NCI-H146 treated with DMSO at 0.1 percent for 48 hours (cell line): ENCODE measurements at regions not wholly inside any gene's neighbourhood (a gene's known extent, or its start where the extent isn't known, plus 50 kb on each side); places are given as distances from the start of the nearest gene placed in this dataset.
"Not testable (repeated sequence)": the region's sequence is repeated elsewhere in the genome, so short reads cannot be mapped to it uniquely, and the experiment has no call there.

Source experiments
- DNase-seq: peaks from one replicate; lab custom pipeline; 2025; ENCODE audit not compliant: unreplicated experiment; lab: John Stamatoyannopoulos, UW

DNA sequence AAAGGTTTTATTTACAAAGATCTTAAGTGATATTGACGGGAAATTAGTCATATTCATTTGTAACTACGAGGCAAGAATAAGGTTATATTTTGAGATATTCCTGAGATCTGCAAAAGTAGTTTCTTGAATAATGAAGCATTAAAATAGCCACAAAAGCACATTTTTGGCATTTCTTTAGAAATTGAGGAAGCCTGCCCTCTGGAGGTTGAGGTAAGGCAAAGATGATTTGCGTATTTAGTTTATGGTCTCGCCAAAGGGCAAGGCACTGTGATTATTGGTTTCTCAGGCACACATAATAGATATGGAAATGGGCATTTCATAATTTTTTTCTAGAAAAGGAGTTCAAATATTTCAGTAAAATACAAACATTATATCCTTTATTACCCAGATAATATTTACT, 143.7 kb upstream of the RPRM start:
- DNase-seq, result no peak

DNA sequence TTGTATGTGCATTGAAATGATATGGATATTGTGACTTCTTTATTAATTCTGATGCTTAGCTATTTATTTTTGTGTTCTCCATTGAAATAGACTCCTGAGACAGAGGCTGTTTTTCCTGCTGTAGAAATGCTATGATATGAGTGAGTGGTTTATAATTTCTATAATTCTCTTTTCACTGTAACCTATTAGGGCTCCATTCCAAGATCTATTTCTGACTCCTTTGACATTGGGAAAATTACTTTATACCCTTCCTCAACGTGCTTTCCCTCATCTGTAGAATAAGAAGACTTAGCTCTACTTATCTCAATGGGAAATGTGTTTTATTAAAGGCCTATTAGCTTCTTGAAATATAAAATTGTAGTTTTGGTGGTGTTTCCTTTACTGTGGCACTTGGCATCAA, 144.5 kb upstream of the RPRM start:
- DNase-seq, result no peak

DNA sequence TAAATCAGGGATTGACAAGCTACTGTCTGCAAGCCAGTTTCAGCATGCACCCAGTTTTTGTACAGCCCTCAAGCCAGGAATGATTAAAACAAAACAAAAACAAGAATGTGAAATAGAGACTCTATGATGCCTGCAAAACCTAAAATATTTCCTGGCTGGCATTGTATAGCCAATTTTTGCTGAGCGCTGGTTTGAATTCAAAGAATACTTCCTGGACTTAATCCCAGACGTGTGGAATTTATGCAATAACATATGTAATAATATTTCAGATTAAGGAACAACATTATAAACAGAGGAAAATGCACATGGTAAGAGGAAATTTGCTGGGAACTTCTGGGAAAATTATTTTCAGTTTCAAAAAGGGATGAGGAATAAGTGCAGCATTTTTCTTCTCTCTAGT, 148.1 kb upstream of the RPRM start:
- no peak for DNase-seq

DNA sequence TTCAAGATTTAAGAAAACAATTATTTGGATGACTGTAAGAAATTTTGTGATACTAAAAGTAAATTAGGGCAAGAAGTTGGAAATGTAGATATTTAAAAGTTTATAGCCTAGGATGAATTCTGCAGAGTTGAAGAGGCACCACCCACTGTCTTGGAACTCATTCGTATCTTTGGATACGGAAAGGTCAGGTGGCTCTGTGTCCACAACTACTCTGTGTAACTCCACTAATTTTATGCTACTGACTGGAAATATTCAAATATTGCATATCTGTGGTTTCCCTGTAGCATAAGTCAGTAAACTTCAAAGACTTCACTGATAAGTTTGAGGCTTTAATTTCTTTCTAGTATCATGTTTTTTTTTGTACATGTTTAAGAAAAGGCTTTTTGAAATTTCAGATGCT, 156.9 kb upstream of the RPRM start:
- DNase-seq, result no peak

DNA sequence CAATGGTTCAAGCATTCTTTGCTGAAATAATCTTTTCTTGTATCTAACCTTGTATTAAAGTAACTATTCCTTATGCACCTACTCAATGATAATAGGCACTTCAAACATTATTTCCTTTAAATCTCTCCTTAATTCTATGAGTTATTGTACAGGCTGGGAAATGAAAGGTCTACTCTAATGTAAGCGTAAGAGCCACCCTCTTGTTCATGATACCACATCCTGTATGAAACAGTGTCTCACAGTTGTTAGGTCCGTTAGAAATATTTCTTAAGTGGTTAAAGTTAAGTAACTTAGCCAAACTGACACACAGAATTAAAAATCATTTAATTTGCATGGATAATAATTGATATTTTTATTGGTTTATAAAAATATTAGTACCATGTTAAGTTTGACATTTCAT, 162.5 kb upstream of the RPRM start:
- DNase-seq, result no peak

DNA sequence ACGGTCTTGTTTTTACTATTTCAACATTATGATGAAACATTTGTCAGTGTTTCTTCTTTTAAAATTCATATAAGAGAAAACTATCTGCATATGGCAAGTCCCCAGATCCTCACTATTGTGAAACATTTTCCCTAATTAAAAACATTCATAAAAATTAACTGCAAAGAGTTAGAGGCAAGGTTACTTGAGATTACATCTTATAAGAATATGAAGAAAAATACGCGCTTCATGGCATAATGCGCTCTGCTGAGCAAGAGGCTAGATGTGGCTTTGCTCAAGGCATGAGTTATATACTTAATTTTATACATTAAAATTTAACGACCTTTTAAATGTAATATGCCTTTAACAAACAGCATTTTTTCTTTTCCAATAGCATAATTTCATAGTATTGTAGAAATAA, 166.4 kb upstream of the RPRM start:
- DNase-seq, result no peak

DNA sequence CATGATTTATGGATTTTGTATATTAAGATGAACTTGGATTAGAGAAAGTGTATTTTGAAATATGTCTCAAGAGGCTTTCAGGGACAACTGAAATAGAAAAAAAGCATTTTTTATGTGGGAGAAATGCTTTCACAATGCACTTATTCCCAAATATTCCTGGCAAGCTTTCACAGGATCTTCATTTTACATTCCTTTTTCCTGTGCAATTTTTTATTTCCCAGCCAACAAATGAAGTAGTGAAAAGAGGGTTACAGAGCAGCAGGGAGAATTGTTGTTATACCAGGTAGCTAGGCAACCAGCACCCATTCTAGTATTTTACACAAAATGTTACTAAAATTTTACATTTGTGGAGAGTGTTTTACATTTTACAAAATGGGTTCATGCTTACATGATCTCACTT, 167.0 kb upstream of the RPRM start:
- no peak for DNase-seq

GRCh38 chr2:153657651-153658050, 179.1 kb upstream of the RPRM start:
- DNase-seq, result no peak

GRCh38 chr2:153661801-153662200, 183.2 kb upstream of the RPRM start:
- DNase-seq, result no peak

- no peak for DNase-seq
Observed at GRCh38 chr2:153663371-153663770, 184.8 kb upstream of the RPRM start.

- DNase-seq, result not testable (repeated sequence)
Observed at GRCh38 chr2:153664009-153664408, 185.4 kb upstream of the RPRM start.

GRCh38 chr2:153667475-153667874, 188.9 kb upstream of the RPRM start:
- DNase-seq, result no peak

DNA sequence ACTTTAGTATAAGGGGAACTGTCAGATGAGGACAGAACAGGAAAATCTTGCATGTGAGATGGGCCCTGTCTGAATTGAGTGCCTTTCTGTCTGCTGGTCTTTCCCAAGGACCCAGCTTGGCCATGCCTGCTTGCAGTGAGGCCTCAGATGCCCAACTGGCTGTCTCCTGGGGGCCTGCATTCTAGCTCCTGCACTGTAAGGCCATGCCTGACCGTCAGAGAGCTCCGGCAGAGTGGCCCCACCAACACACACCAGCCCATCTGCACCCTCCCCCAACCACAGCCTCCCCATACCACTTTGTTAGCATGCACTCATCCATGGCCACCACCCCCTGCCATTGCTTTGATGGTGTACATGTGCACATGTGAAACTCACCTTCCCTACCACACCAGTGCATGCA, 190.4 kb upstream of the RPRM start:
- no peak for DNase-seq

DNA sequence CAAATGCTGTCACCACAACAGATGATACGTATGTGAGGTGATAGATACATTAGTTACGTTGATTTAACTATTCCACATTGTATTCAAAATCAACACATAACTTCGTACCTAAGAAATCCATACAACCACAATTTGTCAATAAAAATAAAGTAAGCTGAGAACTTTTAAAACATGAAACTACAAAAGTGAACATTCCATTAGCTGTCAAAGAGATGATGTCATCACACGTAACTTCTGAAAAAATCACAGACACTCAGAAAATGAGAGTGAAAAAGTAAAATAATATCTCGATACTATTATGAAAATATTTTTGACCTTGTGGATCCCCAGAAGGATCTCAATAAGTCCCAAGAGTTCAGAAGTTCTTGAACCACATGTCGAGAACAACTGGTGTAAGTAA, 161.6 kb upstream of the GALNT13 start:
- DNase-seq, result no peak

- DNase-seq, result no peak
Observed at GRCh38 chr2:153715218-153715850, 156.4 kb upstream of the GALNT13 start.

GRCh38 chr2:153717060-153717459, 154.7 kb upstream of the GALNT13 start:
- no peak for DNase-seq

DNA sequence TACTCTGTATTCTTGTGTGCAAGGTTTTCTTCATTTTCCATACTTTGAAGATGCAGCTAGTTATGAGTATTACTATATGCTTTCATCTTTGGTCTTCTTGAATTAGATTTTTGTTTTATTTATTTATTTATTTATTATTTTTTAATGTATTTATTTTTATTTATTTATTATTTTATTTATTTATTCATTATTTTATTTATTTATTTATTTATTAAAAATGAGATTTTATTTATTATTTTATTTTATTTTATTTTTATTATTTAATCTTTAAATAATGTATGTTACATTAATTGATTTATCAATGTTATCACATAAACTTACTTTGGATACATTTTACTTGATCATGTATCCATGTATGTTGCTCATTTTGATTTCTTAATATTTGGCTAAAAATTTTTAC, 132.3 kb upstream of the GALNT13 start:
- no peak for DNase-seq

GRCh38 chr2:153761936-153762335, 109.8 kb upstream of the GALNT13 start:
- no peak for DNase-seq

DNA sequence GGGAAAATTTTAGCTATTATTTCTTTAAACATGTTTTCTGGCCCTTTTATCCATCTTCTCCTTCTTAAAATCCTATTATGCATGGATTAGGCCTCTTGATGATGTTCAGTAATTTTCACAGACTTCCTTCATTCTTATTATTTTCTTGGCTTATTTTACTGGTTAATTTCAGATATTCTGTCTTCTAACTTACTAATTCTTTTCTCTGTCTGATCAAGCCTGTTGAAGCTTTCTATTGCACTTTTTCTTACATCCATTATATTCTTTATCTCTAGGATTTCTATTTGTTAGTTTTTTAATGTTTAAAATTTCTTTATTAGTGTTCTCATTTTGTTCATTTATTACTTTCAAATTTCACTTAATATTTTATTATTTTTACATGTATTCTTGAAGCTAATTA, 105.3 kb upstream of the GALNT13 start:
- DNase-seq, result no peak

- DNase-seq, result no peak
Observed at GRCh38 chr2:153770359-153770991, 101.2 kb upstream of the GALNT13 start.

DNA sequence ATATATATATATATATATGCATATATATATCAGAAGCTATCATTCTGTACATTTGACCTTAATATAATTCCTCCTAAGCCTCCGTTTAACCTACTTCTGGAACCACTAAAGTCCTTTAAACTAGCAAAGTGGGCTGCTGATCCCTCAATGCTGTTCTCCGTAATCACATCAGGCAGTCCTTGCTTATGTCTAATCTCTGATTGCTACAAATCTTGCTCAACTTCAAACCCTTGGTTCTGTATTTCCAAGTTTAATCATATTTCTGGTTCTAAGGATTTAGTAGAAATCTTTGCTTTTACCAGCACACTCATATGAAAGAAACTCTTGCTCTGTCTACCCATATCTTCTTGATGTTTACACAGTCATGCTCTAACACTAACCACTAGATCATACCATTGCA, 91.5 kb upstream of the GALNT13 start:
- no peak for DNase-seq

GRCh38 chr2:153786016-153786415, 85.7 kb upstream of the GALNT13 start:
- DNase-seq, result no peak

DNA sequence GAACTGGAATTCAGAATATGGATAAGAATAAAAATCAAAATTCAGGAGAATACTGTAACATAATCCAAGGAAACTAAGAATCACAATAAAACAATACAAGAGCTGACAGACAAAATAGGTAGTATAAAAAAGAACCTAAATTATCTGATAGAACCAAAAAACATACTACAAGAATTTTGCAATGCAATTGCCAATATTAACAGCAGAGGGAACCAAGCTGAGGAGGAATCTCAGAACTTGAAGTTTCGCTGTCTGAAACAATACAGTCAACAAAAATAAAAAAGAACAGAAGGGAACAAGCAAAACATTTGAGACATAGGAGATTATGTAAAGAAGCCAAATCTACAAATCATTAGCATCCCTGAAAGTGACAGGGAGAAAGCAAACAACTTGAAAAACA, 84.1 kb upstream of the GALNT13 start:
- no peak for DNase-seq
